Tibial nerve (tissue), 4 donors: ENCODE measurements at regions not wholly inside any gene's neighbourhood (a gene's known extent, or its start where the extent isn't known, plus 50 kb on each side); places are given as distances from the start of the nearest gene placed in this dataset.

Experiments
- DNase-seq, 2 donors: peaks; one replicate each; pipeline ENCODE4 v3.0.0-alpha.2; 2019; ENCODE audit warnings: low spot score in 2 of 2
- H3K27ac ChIP-seq, 4 donors: fragments of 200-600 bp; sonication (generic) in 3 of 4; one replicate each; pipeline ENCODE4 v1.5.1; 2017 to 2019; ENCODE audit warnings: mild to moderate bottlenecking in 1 of 4
- H3K27me3 ChIP-seq, 2 donors: fragments of 200-600 bp; sonication (generic) in 1 of 2; one replicate each; pipeline versions ENCODE4 v1.5.1 to v1.6.0; 2017 to 2019
- H3K36me3 ChIP-seq, 3 donors: fragments of 200-600 bp; sonication (generic); one replicate each; pipeline ENCODE4 v1.5.1; 2018 to 2019
- H3K4me1 ChIP-seq, 4 donors: fragments of 200-600 bp; sonication (generic) in 3 of 4; one replicate each; pipeline ENCODE4 v1.5.1; 2017 to 2019
- H3K4me3 ChIP-seq, 4 donors: fragments of 200-600 bp; sonication (generic) in 3 of 4; one replicate each; pipeline ENCODE4 v1.5.1; 2017 to 2019; ENCODE audit warnings: mild to moderate bottlenecking in 1 of 4, moderate library complexity in 1 of 4
- H3K9me3 ChIP-seq, 4 donors: fragments of 200-600 bp; sonication (generic) in 3 of 4; one replicate each; pipeline ENCODE4 v1.5.1; 2017 to 2019
- CTCF ChIP-seq, 5 experiments: fragments of 200-600 bp in 3 of 5; fragments of 450-650 bp in 2 of 5; sonication (generic) in 3 of 5; IDR thresholded peaks; one replicate each; pipeline ENCODE4 v1.5.1; 2016 to 2019; ENCODE audit warnings: antibody characterized with exemption in 5 of 5, mild to moderate bottlenecking in 3 of 5, moderate library complexity in 2 of 5
- EP300 ChIP-seq, 2 donors: sonication (generic); formaldehyde crosslinking; IDR thresholded peaks; one replicate each; pipeline ENCODE4 v1.6.1; 2017; ENCODE audit warnings: antibody characterized with exemption in 2 of 2, mild to moderate bottlenecking in 1 of 2
- POLR2A ChIP-seq, 2 donors: fragments of 450-650 bp; IDR thresholded peaks; one replicate each; pipeline ENCODE4 v1.6.1; 2017; ENCODE audit warnings: antibody characterized with exemption in 2 of 2, mild to moderate bottlenecking in 2 of 2, moderate library complexity in 2 of 2
- WGBS, 2 donors: methylation state at CpG; one replicate each; pipeline ENCODE4 v1.1.5; 2018; 5-methylcytosine and 5-hydroxymethylcytosine counted together

GRCh38 chr15:62588938-62589670, 424.0 kb upstream of the C2CD4B start:
- Histone ChIP-seq H3K27ac (no peak overlapping the region), H3K9me3 (no peaks in the 10 kb centered on the region)
- DNase-seq, result no peak

GRCh38 chr15:62591842-62592838, 427.1 kb upstream of the C2CD4B start:
- Histone ChIP-seq H3K4me1 (peaks cover 0 to 27% (median 6%) of the 10 kb centered on the region in 4 donors), H3K27me3 (no peaks in the 10 kb centered on the region), H3K36me3 (peaks cover 0 to 7% (median 0%) of the 10 kb centered on the region in 3 donors), H3K4me3 (no peak overlapping the region), H3K9me3 (no peaks in the 10 kb centered on the region), H3K27ac (peak overlapping the region in 1 of 4 donors; percentile 36)
- DNase-seq, result no peak
- 60 to 65% methylated on average over 8 of the region's 8 CpGs for WGBS, 2 donors
- no peak for TF ChIP-seq POLR2A (IDR thresholded peaks at IDR 0.05)
- TF ChIP-seq CTCF (IDR thresholded peaks at IDR 0.05), result no peak
- TF ChIP-seq EP300 (IDR thresholded peaks at IDR 0.05), result no peak

More at GRCh38 chr15:62588938-62589670, 424.0 kb upstream of the C2CD4B start:
- TF ChIP-seq CTCF (IDR thresholded peaks at IDR 0.05) (no peak), EP300 (IDR thresholded peaks at IDR 0.05) (no peak), POLR2A (IDR thresholded peaks at IDR 0.05) (no peak)
- Histone ChIP-seq H3K27me3 (no peaks in the 10 kb centered on the region), H3K4me3 (no peak overlapping the region), H3K36me3 (peaks cover 0 to 7% (median 0%) of the 10 kb centered on the region in 3 donors), H3K4me1 (peaks cover 0 to 35% (median 6%) of the 10 kb centered on the region in 4 donors)
- WGBS, 2 donors, result 73 to 74% methylated on average over 5 of the region's 5 CpGs

- WGBS, 2 donors, result 15 to 19% methylated on average over 1 of the region's 1 CpG
- H3K9me3 ChIP-seq, result no peaks in the 10 kb centered on the region
- no peak for DNase-seq
- TF ChIP-seq EP300 (IDR thresholded peaks at IDR 0.05) (no peak), CTCF (IDR thresholded peaks at IDR 0.05) (no peak), POLR2A (IDR thresholded peaks at IDR 0.05) (no peak)
- H3K4me1 ChIP-seq, result peaks cover 0 to 27% (median 6%) of the 10 kb centered on the region in 4 donors
- peaks cover 0 to 7% (median 0%) of the 10 kb centered on the region in 3 donors for H3K36me3 ChIP-seq
- H3K27ac ChIP-seq, result no peak overlapping the region
- no peaks in the 10 kb centered on the region for H3K27me3 ChIP-seq
- H3K4me3 ChIP-seq, result no peak overlapping the region
Measured at GRCh38 chr15:62592920-62593319, 427.8 kb upstream of the C2CD4B start.

GRCh38 chr15:62593681-62594399, 428.8 kb upstream of the C2CD4B start:
- no peak for TF ChIP-seq EP300 (IDR thresholded peaks at IDR 0.05)
- no peak for TF ChIP-seq CTCF (IDR thresholded peaks at IDR 0.05)
- TF ChIP-seq POLR2A (IDR thresholded peaks at IDR 0.05), result no peak
- Histone ChIP-seq H3K4me1 (peaks cover 0 to 27% (median 6%) of the 10 kb centered on the region in 4 donors), H3K36me3 (peaks cover 0 to 7% (median 0%) of the 10 kb centered on the region in 3 donors), H3K9me3 (no peaks in the 10 kb centered on the region), H3K27ac (no peak overlapping the region), H3K27me3 (no peaks in the 10 kb centered on the region), H3K4me3 (no peak overlapping the region)
- no peak for DNase-seq
- 68 to 76% methylated on average over 4 of the region's 4 CpGs for WGBS, 2 donors
